NT2/D1 (cell line): ENCODE measurements at regions not wholly inside any gene's neighbourhood (a gene's known extent, or its start where the extent isn't known, plus 50 kb on each side); places are given as distances from the start of the nearest gene placed in this dataset.

Experiments
- SUZ12 ChIP-seq: IDR thresholded peaks from 2 replicates; pipeline ENCODE4 v1.6.1; 2011; ENCODE audit not compliant: insufficient read length, insufficient read depth; ENCODE audit errors: extremely low read depth
- YY1 ChIP-seq: IDR thresholded peaks from 2 replicates; pipeline ENCODE4 v1.6.1; 2011; ENCODE audit not compliant: insufficient read length, insufficient read depth
- ZNF274 ChIP-seq: IDR thresholded peaks from 2 replicates; pipeline ENCODE4 v1.6.1; 2011; ENCODE audit warnings: mild to moderate bottlenecking, low read depth, low read length

DNA sequence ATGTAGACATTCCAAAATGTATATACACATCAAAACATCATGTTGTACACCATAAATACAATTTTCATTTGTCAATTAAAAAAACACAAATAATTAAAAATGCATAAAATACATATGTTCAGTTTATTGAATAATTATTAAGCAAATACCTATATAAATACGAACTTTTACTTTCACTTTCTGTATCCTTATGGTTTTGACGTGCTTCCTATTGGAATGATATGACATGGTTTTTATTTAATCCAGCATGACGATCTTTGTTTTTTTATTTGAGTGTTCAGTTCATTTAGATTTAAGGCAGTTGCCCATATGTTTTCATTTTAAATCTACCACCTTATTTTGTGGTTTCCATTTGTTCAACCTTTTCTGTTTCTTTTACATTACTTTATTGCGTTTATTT, 198.3 kb upstream of the PLET1 start:
- TF ChIP-seq YY1 (no peak), SUZ12 (no peak), ZNF274 (no peak)
